ENCODE measurements at regions not wholly inside any gene's neighbourhood (a gene's known extent, or its start where the extent isn't known, plus 50 kb on each side); places are given as distances from the start of the nearest gene placed in this dataset.

DNA sequence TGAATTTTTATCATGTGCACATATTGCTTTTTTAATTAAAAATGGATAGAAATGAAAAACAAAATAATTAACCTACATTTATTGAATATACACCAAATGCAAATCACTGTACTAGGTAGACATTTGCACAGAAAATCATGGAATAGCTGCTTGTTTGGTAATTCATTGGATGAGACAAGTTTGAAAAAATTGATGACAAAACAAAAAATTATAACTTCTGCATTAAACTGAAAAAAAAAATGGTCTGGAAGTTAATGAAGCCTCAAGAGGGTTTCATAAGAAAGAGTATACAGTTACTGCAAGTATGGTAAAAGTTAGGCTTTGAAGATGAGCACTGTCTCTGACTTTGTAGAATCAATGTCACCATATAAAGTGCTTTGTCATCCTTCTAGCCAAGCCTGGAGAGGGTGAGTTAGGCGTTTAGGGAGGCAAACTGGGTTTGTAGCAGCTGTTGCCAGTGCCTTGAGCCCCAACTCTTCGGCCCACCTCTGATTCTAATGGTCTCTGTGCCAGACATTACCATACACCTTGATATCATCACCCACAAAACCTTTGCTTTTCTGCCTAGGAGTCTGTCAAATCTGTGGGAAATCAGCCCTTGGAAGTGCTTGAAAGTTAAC, 291.1 kb upstream of the CLEC14A start (continued):
- TF ChIP-seq SALL2 (CRISPR knock-in tag; IDR thresholded peaks at IDR 0.05), result no peak

DNA sequence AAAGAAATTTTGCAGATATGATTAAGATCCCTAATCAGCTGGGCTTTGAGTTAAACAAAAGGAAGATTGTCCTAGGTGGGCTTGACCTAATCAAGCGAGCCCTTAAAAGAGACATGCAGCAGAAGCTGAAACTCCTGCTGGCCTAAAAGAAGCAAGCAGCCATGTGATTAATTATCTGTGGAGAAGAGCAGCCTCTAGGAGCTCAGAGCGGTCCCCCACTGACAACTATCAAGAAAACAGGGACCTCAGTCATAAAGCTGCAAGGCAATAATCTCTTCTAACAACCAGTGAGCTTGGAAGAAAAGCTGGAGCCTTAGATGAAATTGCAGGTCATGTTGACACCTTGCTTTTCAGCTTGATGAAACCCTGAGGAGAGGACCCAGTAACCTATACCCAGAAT, 288.9 kb upstream of the CLEC14A start:
- no peak overlapping the region for H3K4me2 ChIP-seq (ENCODE audit: low read depth, low read length)
- in situ Hi-C loops (cut with HindIII; ENCODE audit: extremely low pct_ligation_motif_present, low pct_unique_long_range_greater_than_20kb) (no loop called here), intact Hi-C loops (cut with micrococcal nuclease; ENCODE audit: unreplicated experiment) (loop anchor here (5.0 kb wide), 1 partner anchor 1382 kb away; no protein-coding TSS in a partner anchor)
- no peak for FAIRE-seq
- no TSS peak for BruUV-seq (replicated peaks)
- H3K36me3 ChIP-seq (replicated peaks in 1 of 2; ENCODE audit: control insufficient read depth in 1 of 2, insufficient read depth in 2 of 2, low read length in 2 of 2), result no peaks in the 10 kb centered on the region
- H3K4me3 ChIP-seq (replicated peaks in 1 of 3; ENCODE audit: insufficient read depth in 1 of 3, low read depth in 2 of 3, low read length in 3 of 3), result no peak overlapping the region
- no peaks in the 10 kb centered on the region for H3K79me2 ChIP-seq (ENCODE audit: insufficient read depth, low read length)
- no peak overlapping the region for H2AFZ ChIP-seq (ENCODE audit: low read length)
- ATAC-seq, result no peak
- CTCF ChIA-PET (ENCODE audit: low intra/inter-chr PET ratio, low total read pairs), result no interaction called here
- no peak overlapping the region for H3K9ac ChIP-seq (ENCODE audit: insufficient read depth, low read depth, low read length)
- POLR2A ChIA-PET, result no interaction called here
- peaks cover 21% of the 10 kb centered on the region for H3K4me1 ChIP-seq (ENCODE audit: insufficient read depth, low read length)
- H4K20me1 ChIP-seq (ENCODE audit: insufficient read depth, low read length), result no peaks in the 10 kb centered on the region
- 48% methylated on average over 2 of the region's 2 CpGs for WGBS (ENCODE audit: low lambda C conversion rate)
- no peaks in the 10 kb centered on the region for H3K9me3 ChIP-seq (ENCODE audit: low read length)
- H3K27me3 ChIP-seq (ENCODE audit: control insufficient read depth in 1 of 2, insufficient read depth in 2 of 2, low read length in 2 of 2), result no peaks in the 10 kb centered on the region
- DNase-seq (ENCODE audit: low spot score), result no peak
- no peak overlapping the region for H3K27ac ChIP-seq (ENCODE audit: extremely low read length, insufficient read depth, low read length)
- TF ChIP-seq, protein P1, sequence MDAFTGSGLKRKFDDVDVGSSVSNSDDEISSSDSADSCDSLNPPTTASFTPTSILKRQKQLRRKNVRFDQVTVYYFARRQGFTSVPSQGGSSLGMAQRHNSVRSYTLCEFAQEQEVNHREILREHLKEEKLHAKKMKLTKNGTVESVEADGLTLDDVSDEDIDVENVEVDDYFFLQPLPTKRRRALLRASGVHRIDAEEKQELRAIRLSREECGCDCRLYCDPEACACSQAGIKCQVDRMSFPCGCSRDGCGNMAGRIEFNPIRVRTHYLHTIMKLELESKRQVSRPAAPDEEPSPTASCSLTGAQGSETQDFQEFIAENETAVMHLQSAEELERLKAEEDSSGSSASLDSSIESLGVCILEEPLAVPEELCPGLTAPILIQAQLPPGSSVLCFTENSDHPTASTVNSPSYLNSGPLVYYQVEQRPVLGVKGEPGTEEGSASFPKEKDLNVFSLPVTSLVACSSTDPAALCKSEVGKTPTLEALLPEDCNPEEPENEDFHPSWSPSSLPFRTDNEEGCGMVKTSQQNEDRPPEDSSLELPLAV (CRISPR knock-in tag; conservative IDR thresholded peaks at IDR 0.05; ENCODE audit: low read depth), result no peak
- TF ChIP-seq ZNF556 (CRISPR knock-in tag; IDR thresholded peaks at IDR 0.05; ENCODE audit: borderline replicate concordance), result no peak
- TF ChIP-seq, protein P2, sequence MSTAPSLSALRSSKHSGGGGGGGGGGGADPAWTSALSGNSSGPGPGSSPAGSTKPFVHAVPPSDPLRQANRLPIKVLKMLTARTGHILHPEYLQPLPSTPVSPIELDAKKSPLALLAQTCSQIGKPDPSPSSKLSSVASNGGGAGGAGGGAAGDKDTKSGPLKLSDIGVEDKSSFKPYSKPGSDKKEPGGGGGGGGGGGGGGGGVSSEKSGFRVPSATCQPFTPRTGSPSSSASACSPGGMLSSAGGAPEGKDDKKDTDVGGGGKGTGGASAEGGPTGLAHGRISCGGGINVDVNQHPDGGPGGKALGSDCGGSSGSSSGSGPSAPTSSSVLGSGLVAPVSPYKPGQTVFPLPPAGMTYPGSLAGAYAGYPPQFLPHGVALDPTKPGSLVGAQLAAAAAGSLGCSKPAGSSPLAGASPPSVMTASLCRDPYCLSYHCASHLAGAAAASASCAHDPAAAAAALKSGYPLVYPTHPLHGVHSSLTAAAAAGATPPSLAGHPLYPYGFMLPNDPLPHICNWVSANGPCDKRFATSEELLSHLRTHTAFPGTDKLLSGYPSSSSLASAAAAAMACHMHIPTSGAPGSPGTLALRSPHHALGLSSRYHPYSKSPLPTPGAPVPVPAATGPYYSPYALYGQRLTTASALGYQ (CRISPR knock-in tag; IDR thresholded peaks at IDR 0.05), result no peak
- no peak for TF ChIP-seq ZNF850 (CRISPR knock-in tag; conservative IDR thresholded peaks at IDR 0.05)
- TF ChIP-seq JUND (CRISPR knock-in tag; IDR thresholded peaks at IDR 0.05), result no peak
- no peak for TF ChIP-seq RFX5 (IDR thresholded peaks at IDR 0.05; ENCODE audit: low read depth, low read length)
- no peak for TF ChIP-seq ZFY (CRISPR knock-in tag; IDR thresholded peaks at IDR 0.05)
- TF ChIP-seq, protein P3, sequence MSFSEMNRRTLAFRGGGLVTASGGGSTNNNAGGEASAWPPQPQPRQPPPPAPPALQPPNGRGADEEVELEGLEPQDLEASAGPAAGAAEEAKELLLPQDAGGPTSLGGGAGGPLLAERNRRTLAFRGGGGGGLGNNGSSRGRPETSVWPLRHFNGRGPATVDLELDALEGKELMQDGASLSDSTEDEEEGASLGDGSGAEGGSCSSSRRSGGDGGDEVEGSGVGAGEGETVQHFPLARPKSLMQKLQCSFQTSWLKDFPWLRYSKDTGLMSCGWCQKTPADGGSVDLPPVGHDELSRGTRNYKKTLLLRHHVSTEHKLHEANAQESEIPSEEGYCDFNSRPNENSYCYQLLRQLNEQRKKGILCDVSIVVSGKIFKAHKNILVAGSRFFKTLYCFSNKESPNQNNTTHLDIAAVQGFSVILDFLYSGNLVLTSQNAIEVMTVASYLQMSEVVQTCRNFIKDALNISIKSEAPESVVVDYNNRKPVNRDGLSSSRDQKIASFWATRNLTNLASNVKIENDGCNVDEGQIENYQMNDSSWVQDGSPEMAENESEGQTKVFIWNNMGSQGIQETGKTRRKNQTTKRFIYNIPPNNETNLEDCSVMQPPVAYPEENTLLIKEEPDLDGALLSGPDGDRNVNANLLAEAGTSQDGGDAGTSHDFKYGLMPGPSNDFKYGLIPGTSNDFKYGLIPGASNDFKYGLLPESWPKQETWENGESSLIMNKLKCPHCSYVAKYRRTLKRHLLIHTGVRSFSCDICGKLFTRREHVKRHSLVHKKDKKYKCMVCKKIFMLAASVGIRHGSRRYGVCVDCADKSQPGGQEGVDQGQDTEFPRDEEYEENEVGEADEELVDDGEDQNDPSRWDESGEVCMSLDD (CRISPR knock-in tag; IDR thresholded peaks at IDR 0.05; ENCODE audit: borderline replicate concordance), result no peak
- TF ChIP-seq TOPORS (CRISPR knock-in tag; IDR thresholded peaks at IDR 0.05), result no peak
- no peak for TF ChIP-seq ZNF562 (CRISPR knock-in tag; IDR thresholded peaks at IDR 0.05; ENCODE audit: borderline replicate concordance)
- TF ChIP-seq NFKBIZ (CRISPR knock-in tag; IDR thresholded peaks at IDR 0.05), result no peak
- no peak for TF ChIP-seq ZNF709 (CRISPR knock-in tag; IDR thresholded peaks at IDR 0.05)
- no peak for TF ChIP-seq GZF1 (CRISPR knock-in tag; IDR thresholded peaks at IDR 0.05)
- no peak for TF ChIP-seq ZNF598 (CRISPR knock-in tag; IDR thresholded peaks at IDR 0.05; ENCODE audit: borderline replicate concordance)
- TF ChIP-seq SALL1 (CRISPR knock-in tag; IDR thresholded peaks at IDR 0.05), result no peak

All from HepG2 (cell line).